LNCAP (cell line): ENCODE measurements at regions not wholly inside any gene's neighbourhood (a gene's known extent, or its start where the extent isn't known, plus 50 kb on each side); places are given as distances from the start of the nearest gene placed in this dataset.

ENCODE experiments used
- TF ChIP-seq, protein P1 (sequence below): fragments of 450-650 bp; IDR thresholded peaks from 2 replicates; pipeline ENCODE4 v1.5.1; 2017; ENCODE audit warnings: mild to moderate bottlenecking

DNA sequence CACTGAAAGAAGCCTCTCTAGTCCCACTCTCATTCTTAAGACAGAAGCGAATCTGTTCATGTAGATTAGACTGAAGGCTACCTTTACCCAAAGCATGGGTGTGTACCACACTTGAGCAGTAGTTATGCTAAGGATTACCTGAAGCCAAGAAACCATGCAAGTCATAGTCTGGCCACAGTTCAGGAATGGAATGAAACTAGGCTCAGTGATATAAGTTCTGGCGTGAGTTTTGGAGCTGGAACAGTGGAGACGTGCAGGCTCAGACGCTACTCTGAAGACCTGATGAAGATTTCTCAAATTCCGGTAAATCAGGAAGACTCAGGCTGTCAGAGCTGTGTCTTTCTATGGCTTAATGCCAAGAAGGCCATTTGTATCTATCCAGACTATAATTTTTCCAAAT is 219.9 kb downstream of the HDGFL1 start:
- TF ChIP-seq, protein P1, sequence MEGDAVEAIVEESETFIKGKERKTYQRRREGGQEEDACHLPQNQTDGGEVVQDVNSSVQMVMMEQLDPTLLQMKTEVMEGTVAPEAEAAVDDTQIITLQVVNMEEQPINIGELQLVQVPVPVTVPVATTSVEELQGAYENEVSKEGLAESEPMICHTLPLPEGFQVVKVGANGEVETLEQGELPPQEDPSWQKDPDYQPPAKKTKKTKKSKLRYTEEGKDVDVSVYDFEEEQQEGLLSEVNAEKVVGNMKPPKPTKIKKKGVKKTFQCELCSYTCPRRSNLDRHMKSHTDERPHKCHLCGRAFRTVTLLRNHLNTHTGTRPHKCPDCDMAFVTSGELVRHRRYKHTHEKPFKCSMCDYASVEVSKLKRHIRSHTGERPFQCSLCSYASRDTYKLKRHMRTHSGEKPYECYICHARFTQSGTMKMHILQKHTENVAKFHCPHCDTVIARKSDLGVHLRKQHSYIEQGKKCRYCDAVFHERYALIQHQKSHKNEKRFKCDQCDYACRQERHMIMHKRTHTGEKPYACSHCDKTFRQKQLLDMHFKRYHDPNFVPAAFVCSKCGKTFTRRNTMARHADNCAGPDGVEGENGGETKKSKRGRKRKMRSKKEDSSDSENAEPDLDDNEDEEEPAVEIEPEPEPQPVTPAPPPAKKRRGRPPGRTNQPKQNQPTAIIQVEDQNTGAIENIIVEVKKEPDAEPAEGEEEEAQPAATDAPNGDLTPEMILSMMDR = no peak

DNA sequence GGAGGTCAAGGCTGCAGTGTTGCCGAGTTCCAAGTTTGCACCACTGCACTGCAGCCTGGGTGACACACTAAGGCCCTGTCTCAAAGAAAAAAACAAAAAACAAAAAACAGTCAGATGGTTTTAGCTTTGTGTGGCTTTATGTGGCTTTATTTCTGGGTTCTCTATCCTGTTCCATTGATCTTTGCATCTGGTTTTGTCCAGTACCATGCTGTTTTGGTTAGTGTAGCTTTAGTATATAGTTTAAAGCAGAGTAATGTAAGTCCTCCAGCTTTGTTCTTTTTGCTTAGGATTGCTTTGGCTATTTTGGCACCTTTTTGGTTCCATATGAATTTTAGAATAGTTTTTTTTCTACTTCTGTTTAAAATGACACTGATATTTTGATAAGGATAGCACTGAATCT is 225.5 kb downstream of the HDGFL1 start:
- TF ChIP-seq, protein P1 = no peak

DNA sequence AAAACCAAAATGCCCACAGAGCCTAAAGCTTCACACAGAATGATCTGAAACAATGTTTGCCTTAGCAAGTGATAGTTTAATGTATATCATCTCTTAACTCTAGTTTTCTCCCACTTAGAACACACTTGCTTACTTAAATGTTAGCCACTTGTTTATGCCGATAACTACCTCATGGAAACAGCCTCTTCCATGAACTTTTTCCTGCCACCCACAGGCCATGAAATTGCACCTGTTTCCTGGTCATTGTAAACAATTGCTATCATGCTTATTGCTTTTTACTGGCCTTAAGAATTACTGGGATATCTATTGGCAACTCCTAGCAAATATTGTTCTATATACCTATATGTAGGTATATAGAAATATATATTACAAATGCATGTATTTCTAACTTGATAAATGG is 231.1 kb downstream of the HDGFL1 start:
- TF ChIP-seq, protein P1 = no peak

DNA sequence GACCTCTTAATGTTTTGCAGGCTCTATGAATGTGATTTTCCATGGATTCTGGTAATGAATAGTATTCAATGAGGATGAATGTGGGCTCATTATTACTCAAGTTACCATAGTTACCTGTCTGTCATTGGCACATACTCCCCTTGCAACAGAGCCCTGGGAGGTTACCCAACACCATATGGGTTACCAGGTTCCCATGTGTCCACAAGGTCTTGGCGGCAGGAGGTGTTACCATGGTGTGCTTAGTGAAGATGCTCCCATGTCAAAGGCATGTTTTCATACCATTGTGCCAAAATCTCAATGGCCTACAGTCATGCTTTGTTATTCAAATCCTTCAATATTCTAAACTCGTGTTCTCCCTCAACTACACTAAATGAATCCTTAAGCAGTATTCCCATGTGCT is 232.5 kb downstream of the HDGFL1 start:
- TF ChIP-seq, protein P1 = no peak

DNA sequence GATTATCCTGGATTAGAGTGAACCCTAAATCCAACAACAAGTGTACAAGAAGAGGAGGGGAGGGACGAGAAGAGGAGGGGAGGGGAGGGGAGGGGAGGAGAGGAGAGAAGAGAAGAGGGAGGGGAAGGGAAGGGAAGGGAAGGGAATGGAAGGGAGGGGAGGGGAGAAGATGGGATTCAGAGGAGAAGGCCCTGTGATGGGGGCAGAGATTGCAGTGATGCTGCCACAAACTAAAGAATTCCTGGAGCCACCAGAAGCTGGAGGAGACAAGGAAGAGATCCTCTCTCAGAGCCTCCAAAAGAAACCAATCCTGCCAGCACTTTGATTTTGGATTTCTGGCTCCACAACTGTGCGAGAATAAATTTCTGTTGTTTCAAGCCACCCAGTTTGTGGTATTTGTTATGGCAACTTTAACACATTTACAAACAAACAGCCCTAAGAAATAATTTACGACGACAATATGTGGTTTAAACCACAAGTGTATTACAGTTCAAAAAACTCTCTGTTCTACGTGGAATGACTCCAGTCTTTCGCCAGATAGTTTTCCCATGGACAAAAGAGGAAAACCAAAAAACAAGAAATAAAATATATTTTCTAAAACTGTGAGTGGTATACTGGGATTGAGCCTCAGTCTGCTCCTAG is 235.4 kb downstream of the HDGFL1 start:
- TF ChIP-seq, protein P1 = no peak

DNA sequence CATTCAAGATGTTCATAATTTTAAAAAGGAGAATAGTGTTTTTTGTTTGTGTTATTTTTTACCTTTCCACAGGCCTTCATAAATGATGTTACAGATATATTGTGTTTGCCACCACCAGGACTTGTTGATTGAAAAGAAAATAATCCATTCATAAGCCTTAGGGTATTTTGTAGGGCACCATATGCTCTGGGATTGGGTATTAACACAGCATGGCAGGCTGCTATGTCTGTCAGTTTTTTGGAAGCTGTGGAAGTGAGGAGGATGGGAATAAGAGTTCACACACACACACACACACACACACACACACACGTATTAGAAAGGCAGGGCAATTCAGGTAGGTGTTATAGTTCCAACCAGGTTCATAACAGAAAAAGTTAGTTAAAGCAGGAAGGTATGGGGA is 237.9 kb downstream of the HDGFL1 start:
- TF ChIP-seq, protein P1 = no peak

DNA sequence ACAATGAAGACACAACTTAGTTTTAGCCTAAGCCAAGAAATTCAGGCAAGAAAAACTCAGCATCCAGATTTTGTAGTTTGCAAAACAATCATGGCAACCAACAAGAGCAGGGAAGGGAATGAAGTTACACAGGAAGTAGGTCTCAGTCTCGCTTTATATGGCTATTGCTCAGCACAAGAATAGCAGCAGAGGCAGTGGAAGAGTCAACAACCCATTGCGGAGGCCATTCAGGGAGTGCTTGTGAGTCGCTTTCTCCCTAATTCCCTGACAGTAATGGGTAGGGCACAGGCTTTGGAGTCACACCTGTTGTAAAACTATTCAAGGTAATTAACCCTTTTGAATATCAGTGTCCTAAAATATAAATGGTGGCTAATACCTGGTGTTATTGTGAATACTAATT is 238.5 kb downstream of the HDGFL1 start:
- TF ChIP-seq, protein P1 = no peak

DNA sequence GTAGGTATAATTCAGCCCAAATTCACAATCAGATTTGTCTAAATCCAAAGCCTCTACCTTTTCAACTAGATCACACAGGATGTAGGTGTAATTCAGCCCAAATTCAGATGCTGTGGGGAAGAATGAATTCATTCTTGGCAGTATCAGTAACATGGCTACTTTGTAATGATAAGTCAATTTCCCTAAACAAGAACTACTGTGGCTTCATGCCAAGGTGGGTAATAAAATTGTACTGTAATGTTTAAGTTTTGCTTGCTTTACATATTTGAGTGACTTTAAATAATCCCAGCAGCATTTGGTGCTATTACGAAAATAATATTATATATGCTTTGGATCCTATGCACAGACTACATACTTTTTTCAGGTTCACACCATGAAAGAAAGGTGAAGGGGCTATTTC is 239.1 kb downstream of the HDGFL1 start:
- TF ChIP-seq, protein P1 = no peak
